Ovary (tissue), 3 donors: ENCODE measurements at regions not wholly inside any gene's neighbourhood (a gene's known extent, or its start where the extent isn't known, plus 50 kb on each side); places are given as distances from the start of the nearest gene placed in this dataset.

Experiments
- CTCF ChIP-seq, 3 donors: fragments of 450-650 bp in 2 of 3; fragments of 200-600 bp in 1 of 3; IDR thresholded peaks; one replicate each; pipeline versions ENCODE4 v1.5.1 to v1.8.0; 2016 to 2022; ENCODE audit warnings: antibody characterized with exemption in 3 of 3, mild to moderate bottlenecking in 1 of 3
- EP300 ChIP-seq: sonication (generic); formaldehyde crosslinking; IDR thresholded peaks from one replicate; pipeline ENCODE4 v1.6.1; 2017; ENCODE audit warnings: antibody characterized with exemption
- donor health status: DM: no; HTN: no; CAD: no.

GRCh38 chr2:111239581-111240249, 119.0 kb downstream of the BCL2L11 start:
- TF ChIP-seq CTCF (IDR thresholded peaks at IDR 0.05) (no peak), EP300 (no peak)
